Adrenal gland (tissue), 5 donors: ENCODE measurements at regions not wholly inside any gene's neighbourhood (a gene's known extent, or its start where the extent isn't known, plus 50 kb on each side); places are given as distances from the start of the nearest gene placed in this dataset.

Source experiments
- POLR2A ChIP-seq, 2 donors: fragments of 450-650 bp; IDR thresholded peaks; one replicate each; pipeline ENCODE4 v1.6.1; 2017; ENCODE audit warnings: antibody characterized with exemption in 2 of 2, mild to moderate bottlenecking in 2 of 2, moderate library complexity in 1 of 2
- TF ChIP-seq, protein P1 (sequence below), 6 experiments: fragments of 450-650 bp in 4 of 6; fragments of 200-600 bp in 2 of 6; sonication (generic) in 1 of 6; IDR thresholded peaks; 1 replicate in 5 of 6; 2 replicates in 1 of 6; pipeline versions ENCODE4 v1.5.1 to v1.8.0; 2016 to 2021; ENCODE audit warnings: antibody characterized with exemption in 6 of 6, mild to moderate bottlenecking in 2 of 6, moderate library complexity in 1 of 6
- donor health status: DM: no; HTN: no; CAD: no.

DNA sequence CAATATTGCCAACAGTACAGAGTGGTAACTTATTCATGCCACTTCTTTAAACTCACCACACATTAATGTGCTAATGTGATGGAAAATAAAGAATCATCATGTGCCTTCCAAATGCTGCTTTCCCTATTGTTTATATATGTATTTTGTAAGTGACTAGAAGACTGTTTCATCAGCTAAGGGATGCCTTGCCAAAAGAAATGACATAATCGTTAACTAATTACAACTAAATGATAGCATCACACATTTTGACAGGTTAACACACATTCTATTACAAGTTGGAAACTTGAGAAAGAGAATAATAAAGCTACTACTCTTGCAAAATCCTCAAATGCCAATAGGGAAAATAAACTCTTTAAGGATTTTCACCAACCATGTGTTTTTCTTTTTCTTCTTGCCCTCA, 329.9 kb upstream of the AGTR1 start:
- TF ChIP-seq, protein P1, sequence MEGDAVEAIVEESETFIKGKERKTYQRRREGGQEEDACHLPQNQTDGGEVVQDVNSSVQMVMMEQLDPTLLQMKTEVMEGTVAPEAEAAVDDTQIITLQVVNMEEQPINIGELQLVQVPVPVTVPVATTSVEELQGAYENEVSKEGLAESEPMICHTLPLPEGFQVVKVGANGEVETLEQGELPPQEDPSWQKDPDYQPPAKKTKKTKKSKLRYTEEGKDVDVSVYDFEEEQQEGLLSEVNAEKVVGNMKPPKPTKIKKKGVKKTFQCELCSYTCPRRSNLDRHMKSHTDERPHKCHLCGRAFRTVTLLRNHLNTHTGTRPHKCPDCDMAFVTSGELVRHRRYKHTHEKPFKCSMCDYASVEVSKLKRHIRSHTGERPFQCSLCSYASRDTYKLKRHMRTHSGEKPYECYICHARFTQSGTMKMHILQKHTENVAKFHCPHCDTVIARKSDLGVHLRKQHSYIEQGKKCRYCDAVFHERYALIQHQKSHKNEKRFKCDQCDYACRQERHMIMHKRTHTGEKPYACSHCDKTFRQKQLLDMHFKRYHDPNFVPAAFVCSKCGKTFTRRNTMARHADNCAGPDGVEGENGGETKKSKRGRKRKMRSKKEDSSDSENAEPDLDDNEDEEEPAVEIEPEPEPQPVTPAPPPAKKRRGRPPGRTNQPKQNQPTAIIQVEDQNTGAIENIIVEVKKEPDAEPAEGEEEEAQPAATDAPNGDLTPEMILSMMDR (IDR thresholded peaks at IDR 0.05): no peak
- no peak for TF ChIP-seq POLR2A (IDR thresholded peaks at IDR 0.05)
